GM19395 (cell line): ENCODE measurements at regions not wholly inside any gene's neighbourhood (a gene's known extent, or its start where the extent isn't known, plus 50 kb on each side); places are given as distances from the start of the nearest gene placed in this dataset.
"Not testable (repeated sequence)": the region's sequence is repeated elsewhere in the genome, so short reads cannot be mapped to it uniquely, and the experiment has no call there.

Source experiments
- ATAC-seq: cut with Tn5 transposase; IDR thresholded peaks from one replicate; pipeline ENCODE4 v1.9.1; 2021; ENCODE audit warnings: mild to moderate bottlenecking, moderate library complexity; ENCODE audit not compliant: unreplicated experiment

DNA sequence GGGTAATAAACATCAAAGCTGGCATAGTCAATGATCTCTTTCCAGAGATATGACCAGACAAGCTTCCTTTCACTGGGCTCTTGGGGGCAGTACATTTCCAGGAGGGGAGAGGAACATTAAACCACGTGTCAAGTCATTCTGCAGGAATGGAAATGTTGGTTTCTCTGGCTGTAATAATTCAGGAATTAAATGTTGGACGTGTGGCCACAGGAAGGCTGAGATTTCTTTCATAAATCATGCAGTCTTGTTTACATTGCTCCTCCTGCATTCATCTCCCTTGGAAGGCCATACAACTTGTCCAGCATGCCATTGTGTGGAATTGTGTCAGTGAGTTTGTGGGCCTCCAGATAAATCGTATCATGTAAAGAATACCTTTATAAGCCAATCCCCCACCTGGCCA, 259.2 kb downstream of the ADGRL2 start:
- ATAC-seq: no peak

DNA sequence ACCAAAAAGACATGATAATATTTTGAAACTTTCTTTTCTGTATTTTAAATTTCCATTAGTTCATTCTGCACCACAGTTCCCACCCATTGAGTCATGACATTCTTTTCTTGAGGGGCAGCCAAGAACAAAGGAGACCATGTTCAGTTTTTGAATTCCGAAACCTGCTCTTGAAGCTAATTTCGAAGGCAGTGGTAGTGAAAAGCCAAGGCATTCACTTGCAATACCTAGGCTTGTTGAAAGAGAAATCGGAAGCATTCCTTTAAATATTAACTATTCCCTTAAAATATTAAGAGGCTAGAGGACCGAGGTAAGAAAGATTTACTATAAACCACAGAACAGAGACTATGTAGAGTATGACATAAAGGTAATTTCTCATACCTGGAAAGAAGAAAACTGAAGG, 256.3 kb downstream of the ADGRL2 start:
- ATAC-seq: no peak

DNA sequence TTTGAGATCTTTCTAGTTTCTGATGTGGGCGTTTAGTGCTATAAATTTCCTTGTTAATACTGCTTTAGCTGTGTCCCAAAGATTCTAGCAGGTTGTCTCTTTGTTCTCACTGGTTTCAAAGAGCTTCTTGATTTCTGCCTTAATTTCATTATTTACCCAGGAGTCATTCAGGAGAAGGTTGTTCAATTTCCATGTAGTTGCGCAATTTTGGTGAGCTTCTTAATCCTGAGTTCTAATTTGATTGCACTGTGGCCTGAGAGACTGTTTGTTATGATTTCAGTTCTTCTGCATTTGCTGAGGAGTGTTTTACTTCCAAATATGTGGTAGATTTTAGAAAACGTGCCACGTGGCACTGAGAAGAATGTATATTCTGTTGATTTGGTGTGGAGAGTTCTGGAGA, 254.6 kb downstream of the ADGRL2 start:
- not testable (repeated sequence) for ATAC-seq

DNA sequence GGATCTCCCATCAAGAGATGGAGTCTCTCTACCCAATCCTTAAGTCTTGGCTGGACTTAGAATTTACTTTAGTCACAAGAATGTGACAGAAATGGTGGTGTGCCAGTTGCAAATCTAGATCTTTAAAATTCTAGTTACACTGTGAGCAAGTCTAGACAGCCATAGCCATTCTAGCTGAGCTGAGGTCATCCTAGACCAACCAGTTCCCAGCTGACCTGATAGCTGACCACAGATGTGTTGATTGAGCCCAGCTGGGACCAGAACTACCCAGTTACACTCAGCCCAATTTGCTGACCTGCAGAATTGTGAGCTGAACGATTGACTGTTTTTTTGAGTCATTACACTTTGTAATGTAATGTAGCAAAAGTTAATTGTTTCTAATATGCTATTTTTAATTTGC, 251.8 kb downstream of the ADGRL2 start:
- ATAC-seq: no peak

DNA sequence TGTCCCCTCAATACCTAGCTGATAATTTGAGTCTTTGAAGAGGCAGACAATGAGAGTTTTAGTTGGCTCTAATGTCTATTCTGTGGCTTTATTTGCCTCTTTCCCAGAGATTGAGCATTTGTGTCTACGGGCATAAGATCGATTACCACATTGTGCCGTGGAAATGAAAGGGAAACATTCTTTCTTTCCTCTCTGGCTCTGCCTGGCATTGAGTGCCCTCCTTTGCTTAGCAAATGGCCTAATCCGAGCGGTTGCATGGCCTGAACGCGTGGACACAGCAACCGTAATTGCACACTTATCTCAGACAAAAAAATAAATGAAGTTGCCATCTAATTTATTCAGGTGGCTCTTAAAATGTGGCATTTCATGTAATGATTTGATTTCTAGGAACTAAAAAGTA, 247.9 kb downstream of the ADGRL2 start:
- ATAC-seq: no peak

DNA sequence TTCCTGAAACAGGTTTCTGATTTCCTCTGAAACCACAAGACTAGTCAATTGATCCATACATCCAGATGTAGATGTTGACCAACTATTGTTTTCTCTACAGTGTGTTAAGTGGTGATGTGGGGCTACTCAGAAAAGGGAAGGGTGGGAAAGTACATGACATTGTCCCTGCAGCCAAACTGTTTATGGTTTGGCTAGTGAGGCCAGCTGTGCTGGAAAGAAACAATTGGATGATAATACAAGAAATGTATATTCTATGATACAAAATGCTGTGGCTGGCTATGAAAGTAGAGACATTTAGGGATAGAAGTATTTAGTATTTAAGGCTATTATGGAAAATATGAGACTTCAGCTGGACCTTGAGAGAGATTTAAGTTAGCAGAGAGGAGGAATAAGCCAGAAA, 244.5 kb downstream of the ADGRL2 start:
- no peak for ATAC-seq

DNA sequence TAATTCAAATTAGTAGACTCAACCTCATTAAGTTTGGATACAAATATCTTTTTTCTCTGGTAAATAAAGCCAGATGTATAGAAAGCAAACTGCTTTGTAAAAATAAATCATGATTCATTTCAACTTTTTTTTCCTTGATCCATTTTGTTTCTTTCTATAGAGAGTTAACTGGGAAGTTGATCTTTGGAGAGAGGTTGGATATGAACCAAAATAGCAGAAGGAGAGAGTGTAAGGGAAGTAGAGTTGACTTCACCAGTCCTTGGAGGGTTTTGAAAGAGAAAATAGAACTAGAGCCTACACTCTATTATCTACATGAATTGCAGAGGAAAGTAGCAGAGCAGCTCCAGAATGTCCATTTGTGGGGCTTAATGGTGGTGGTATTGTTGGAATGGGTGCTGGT, 243.8 kb downstream of the ADGRL2 start:
- no peak for ATAC-seq

DNA sequence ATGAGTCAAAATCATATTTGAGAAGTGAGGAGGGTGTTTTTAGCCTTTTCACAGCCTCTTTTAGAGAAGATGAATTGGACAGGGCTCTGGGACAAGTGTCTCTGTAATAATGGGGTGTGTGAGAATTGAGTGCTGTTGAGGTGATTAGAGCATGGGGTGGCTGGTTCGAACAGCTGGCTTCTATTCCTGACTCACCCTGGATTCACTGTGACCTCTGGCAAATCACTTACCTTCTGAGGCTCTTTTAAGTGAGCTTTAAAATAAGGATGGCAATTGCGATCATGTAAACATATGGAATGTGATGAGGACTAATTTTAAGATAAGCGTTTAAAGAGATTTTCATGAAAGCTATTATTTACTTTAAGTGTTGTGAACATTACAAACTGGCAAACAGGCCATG, 243.4 kb downstream of the ADGRL2 start:
- no peak for ATAC-seq

DNA sequence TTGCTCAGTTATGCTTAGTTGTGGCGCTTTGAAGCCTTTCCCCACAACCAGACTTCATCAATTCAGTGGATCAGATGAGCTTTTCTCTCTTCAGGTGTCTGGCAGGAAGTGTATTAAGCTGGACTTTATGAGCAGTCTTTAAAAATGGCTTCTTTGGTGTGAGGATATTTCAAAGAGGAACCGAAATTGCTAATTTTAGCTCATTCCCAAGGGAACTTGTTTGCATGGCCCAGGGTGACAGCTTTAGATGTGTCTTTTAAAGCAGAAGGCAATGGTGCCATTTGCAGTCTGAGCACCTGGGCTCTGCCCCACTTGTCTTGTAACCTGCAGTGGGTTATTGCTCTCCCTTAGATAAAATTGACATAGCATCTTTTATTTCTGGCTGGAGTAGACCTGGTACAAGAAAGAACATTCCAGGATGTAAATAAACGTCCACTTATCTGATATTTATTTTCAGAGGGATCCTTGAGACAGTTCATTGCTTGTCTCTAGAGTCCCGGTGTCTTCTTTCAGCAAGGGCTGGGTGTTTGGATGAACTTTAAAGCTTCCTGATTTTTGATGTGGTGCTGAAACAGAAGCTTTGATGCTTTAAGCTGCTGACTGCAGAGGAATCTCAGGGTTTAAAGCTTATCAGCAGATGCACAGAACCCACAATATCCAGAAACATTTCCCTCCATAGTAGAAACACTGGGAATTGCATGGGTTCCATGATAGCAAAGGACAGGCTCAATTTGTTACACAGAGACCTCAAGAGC, 241.7 kb downstream of the ADGRL2 start:
- ATAC-seq: no peak
